Thyroid gland (tissue), 4 donors: ENCODE measurements at regions not wholly inside any gene's neighbourhood (a gene's known extent, or its start where the extent isn't known, plus 50 kb on each side); places are given as distances from the start of the nearest gene placed in this dataset.

Experiments used
- DNase-seq, 2 donors: peaks; one replicate each; pipeline ENCODE4 v3.0.0-alpha.2; 2019
- H3K27ac ChIP-seq, 3 donors: fragments of 200-600 bp; sonication (generic); 1 replicate in 2 of 3; 2 replicates in 1 of 3; pipeline ENCODE4 v1.5.1; 2016 to 2019; ENCODE audit warnings: mild to moderate bottlenecking in 1 of 3, moderate library complexity in 1 of 3
- H3K27me3 ChIP-seq: fragments of 200-600 bp; sonication (generic); one replicate; pipeline ENCODE4 v1.5.1; 2019
- H3K36me3 ChIP-seq, 2 donors: fragments of 200-600 bp; sonication (generic); one replicate each; pipeline ENCODE4 v1.5.1; 2016 to 2019
- H3K4me1 ChIP-seq, 2 donors: fragments of 200-600 bp; sonication (generic); one replicate each; pipeline ENCODE4 v1.5.1; 2017 to 2019
- H3K4me3 ChIP-seq, 3 donors: fragments of 200-600 bp; sonication (generic); replicated peaks in 1 of 3; 1 replicate in 2 of 3; 2 replicates in 1 of 3; pipeline ENCODE4 v1.5.1; 2016; ENCODE audit warnings: mild to moderate bottlenecking in 1 of 3
- H3K9me3 ChIP-seq: fragments of 200-600 bp; sonication (generic); one replicate; pipeline ENCODE4 v1.5.1; 2017
- POLR2A ChIP-seq, 2 donors: fragments of 450-650 bp; IDR thresholded peaks; one replicate each; pipeline ENCODE4 v1.6.1; 2017; ENCODE audit warnings: antibody characterized with exemption in 2 of 2, mild to moderate bottlenecking in 2 of 2, moderate library complexity in 1 of 2
- WGBS, 2 donors: methylation state at CpG; one replicate each; pipeline ENCODE4 v1.1.5; 2017; 5-methylcytosine and 5-hydroxymethylcytosine counted together
- intact Hi-C: fragments of 100-400 bp; cut with DNase I; formaldehyde crosslinking; loops from one replicate; pipeline ENCODE4 v1.15.1; 2023
- TF ChIP-seq, protein P1 (sequence below), 6 experiments: fragments of 200-600 bp in 3 of 6; fragments of 450-650 bp in 3 of 6; sonication (generic) in 3 of 6; IDR thresholded peaks; one replicate each; pipeline ENCODE4 v1.5.1; 2016 to 2019; ENCODE audit warnings: antibody characterized with exemption in 6 of 6, mild to moderate bottlenecking in 2 of 6, inconsistent platforms in 1 of 6, moderate library complexity in 1 of 6

DNA sequence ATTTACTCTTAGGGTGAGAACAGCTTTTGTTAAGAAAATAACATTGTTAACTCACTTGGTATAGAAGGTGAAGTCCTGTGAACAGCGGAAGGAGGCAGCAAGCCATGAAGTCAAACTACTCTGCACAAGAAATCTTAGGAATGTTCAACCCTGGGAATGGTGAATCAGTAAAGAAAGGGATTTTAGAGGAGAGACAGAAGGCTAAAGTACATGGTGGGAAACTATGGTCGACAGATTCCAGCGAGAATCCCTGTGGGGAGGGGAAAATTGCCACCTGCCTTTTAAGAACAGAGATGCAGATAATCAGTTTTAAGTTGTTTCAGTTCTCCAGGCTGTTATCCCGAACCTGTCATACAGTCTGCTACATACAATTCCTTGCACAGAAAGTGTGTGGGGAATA, 63.2 kb upstream of the PTPRR start:
- 62 to 63% methylated on average over 4 of the region's 4 CpGs for WGBS, 2 donors
- TF ChIP-seq POLR2A (IDR thresholded peaks at IDR 0.05) = no peak
- TF ChIP-seq, protein P1, sequence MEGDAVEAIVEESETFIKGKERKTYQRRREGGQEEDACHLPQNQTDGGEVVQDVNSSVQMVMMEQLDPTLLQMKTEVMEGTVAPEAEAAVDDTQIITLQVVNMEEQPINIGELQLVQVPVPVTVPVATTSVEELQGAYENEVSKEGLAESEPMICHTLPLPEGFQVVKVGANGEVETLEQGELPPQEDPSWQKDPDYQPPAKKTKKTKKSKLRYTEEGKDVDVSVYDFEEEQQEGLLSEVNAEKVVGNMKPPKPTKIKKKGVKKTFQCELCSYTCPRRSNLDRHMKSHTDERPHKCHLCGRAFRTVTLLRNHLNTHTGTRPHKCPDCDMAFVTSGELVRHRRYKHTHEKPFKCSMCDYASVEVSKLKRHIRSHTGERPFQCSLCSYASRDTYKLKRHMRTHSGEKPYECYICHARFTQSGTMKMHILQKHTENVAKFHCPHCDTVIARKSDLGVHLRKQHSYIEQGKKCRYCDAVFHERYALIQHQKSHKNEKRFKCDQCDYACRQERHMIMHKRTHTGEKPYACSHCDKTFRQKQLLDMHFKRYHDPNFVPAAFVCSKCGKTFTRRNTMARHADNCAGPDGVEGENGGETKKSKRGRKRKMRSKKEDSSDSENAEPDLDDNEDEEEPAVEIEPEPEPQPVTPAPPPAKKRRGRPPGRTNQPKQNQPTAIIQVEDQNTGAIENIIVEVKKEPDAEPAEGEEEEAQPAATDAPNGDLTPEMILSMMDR (IDR thresholded peaks at IDR 0.05) = no peak
- no peaks in the 10 kb centered on the region for H3K9me3 ChIP-seq
- intact Hi-C loops = no loop called here
- no peak for DNase-seq
- H3K36me3 ChIP-seq = no peaks in the 10 kb centered on the region
- H3K27me3 ChIP-seq = no peaks in the 10 kb centered on the region
- H3K4me3 ChIP-seq = no peak overlapping the region
- peaks cover 0 to 7% of the 10 kb centered on the region in 2 donors for H3K4me1 ChIP-seq
- no peak overlapping the region for H3K27ac ChIP-seq

DNA sequence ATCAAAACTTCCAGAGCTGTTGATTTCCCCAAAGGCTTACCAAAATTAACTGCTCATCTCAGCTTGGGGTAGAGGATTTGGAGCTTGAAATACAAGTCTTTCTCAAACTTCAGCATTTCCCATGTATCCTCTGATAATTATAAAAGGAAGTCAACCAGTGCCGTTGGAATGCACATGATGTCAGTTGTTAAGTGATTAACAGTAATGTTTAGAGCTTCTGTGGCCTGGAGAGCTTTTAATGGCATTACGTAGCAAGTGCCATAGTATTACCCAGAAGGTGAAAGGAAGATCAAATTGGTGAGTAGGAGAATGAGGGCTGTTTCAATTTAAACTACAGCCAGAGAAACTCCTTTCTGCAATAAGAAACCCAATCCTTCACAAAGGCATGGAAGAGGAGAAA, 62.5 kb upstream of the PTPRR start:
- intact Hi-C loops = no loop called here
- Histone ChIP-seq H3K27ac (no peak overlapping the region), H3K36me3 (no peaks in the 10 kb centered on the region), H3K4me1 (peaks cover 0 to 7% of the 10 kb centered on the region in 2 donors), H3K27me3 (no peaks in the 10 kb centered on the region), H3K4me3 (no peak overlapping the region), H3K9me3 (no peaks in the 10 kb centered on the region)
- no peak for DNase-seq
- WGBS, 2 donors = 62 to 63% methylated on average over 2 of the region's 2 CpGs
- TF ChIP-seq, protein P1 (IDR thresholded peaks at IDR 0.05) = no peak
- TF ChIP-seq POLR2A (IDR thresholded peaks at IDR 0.05) = no peak

GRCh38 chr12:70982286-70982685, 61.7 kb upstream of the PTPRR start:
- Histone ChIP-seq H3K27ac (no peak overlapping the region), H3K36me3 (no peaks in the 10 kb centered on the region), H3K4me3 (no peak overlapping the region), H3K27me3 (no peaks in the 10 kb centered on the region), H3K4me1 (peaks cover 0 to 7% of the 10 kb centered on the region in 2 donors), H3K9me3 (no peaks in the 10 kb centered on the region)
- DNase-seq = no peak
- no peak for TF ChIP-seq POLR2A (IDR thresholded peaks at IDR 0.05)
- TF ChIP-seq, protein P1 (IDR thresholded peaks at IDR 0.05) = no peak
- WGBS, 2 donors = 84% methylated on average over 2 of the region's 2 CpGs
- intact Hi-C loops = no loop called here

- H3K36me3 ChIP-seq = no peaks in the 10 kb centered on the region
- intact Hi-C loops = no loop called here
- H3K27ac ChIP-seq = no peak overlapping the region
- no peak for DNase-seq
- no peak for TF ChIP-seq POLR2A (IDR thresholded peaks at IDR 0.05)
- no peaks in the 10 kb centered on the region for H3K27me3 ChIP-seq
- H3K4me1 ChIP-seq = no peaks in the 10 kb centered on the region
- 73 to 84% methylated on average over 3 of the region's 3 CpGs for WGBS, 2 donors
- H3K4me3 ChIP-seq = no peak overlapping the region
- no peaks in the 10 kb centered on the region for H3K9me3 ChIP-seq
Measured at GRCh38 chr12:70971001-70971794, 50.7 kb upstream of the PTPRR start.
